ENCODE measurements at regions not wholly inside any gene's neighbourhood (a gene's known extent, or its start where the extent isn't known, plus 50 kb on each side); places are given as distances from the start of the nearest gene placed in this dataset.

DNA sequence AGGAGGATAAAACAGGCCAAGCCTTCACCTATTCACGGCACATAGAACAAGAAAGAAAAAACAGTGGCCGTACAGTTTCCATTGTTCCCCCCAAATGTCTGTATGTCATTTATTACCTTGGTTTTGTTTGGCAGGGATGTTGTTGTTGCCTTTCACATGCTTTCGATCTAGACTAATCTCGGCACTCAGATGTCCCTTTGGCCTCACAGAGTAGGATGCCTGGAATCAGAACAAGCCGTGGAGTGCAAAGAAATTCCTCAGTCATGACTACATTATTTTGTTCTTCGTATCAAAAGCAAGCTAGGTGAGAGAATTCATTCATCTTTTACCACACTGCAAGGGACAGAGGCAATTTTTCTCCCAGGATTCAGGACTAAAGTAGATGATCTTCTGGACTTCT lies 106.9 kb downstream of the SMIM20 start:
- no peak for ATAC-seq

DNA sequence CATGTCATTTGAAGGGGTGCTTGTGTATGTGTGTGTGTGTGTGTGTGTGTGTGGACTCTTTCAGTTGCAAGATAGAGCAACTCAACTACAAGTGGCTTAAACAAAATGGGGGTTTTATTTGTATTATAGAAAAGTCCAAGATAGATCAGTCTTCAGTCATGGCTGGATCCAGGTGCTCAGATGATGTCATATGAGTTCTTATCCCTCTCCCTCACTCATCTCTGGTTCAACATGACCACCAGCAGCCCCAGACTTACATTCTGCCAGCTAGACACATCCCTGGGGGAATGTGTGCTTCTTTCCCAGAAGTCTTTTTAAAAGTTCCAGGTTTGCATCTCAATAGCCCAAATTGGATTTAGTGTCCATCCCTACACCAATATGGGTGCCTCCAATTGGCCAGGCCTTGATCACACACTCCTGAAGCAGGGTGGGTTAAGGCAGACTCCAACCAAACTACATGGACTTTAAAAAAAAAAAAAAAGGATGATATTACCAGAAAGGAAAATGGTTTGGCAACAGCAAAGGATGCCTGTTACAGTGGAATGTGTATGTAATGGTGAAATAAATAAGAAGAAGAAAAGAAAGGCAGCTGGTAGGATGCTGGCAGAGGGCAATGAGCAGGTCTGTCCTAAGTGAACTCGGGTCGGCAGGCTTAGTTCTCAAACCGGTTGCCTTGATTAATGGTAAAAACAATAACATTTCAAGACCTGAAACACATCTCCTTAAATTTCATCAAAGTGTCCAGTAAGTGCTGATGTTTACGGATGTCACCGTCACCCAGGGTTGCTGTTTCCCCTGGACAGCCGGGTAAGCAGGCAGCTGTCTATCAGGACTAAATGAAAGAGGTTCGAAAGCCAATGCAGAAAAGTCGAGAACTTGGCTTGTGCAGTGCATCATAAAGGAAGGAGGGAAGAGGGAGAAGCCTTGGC lies 107.7 kb downstream of the SMIM20 start:
- ATAC-seq: no peak

DNA sequence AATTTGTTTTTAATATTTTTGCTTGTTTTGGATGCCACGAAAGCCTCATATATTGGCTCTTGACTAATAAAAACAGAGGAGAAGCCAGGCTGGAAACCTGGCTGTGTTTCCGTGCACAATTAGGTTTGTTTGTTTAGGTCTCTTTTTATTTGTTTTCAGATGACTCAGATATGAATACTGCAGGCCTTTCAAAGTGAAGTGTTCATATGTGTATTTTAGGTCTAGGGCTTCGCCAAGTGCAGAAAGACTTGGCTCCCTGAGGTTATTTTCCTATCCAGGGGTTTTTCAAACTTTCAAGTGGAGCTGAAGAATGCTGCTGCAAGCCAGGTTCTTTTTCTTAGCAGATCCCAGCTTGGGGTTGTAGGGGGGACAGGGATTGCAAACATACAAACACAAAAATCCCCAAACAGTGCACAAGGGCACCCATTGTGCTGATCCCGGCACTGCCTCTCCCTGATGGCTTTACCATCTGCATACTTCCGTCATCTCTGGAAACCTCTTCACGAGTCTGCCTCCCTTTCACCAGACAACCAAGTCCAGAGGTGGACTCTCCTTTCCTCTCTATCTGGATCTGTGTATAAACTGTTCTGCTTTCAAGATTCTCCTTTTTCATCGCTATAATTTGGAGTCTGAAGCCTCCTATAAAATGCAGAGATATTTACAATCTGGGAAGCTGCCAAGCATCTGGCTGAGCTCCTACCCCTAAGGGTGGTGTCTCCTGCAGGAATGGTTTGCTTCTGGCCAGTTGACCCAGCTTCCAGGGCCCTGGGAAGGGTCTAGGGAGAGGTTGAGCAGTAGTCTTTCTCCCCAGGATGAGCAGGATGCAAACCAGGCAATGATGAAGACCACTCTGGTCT lies 108.6 kb downstream of the SMIM20 start:
- no peak for ATAC-seq

DNA sequence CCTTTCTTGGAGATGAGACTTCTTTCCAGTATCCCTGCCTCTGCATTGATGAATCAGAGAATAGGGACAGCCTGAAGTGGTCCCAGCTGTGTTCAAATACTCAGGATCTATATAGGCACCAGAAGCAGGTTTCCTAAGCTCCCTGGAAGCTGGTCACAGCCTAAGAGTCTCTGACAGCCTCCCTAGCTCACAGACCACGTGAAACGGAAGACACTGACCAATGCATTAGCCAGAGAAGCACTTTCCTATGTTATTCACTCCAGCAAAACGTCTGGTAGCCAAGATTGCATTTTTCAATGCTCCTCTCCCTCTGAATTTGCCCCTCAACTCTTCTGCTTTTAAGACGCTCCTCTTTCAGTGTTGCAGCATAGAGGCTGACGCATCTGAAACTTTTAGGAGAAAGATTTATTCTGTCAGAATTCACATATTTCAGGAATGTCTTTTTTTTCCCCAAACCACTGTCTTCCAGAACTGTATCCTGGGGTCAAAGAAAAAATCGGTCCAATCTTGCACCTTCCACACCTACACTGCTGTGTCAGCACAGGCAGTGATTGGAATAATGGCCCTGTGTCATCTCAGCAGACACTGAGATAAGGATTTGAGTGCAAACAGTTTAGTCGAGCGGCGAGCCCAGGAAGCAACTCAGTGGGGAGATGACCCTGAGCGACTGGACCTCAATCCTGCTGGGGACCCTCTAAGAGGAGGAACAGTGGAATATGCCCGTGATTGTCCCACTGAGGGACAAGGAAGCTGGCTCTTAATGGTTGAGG lies 109.4 kb downstream of the SMIM20 start:
- no peak for ATAC-seq

DNA sequence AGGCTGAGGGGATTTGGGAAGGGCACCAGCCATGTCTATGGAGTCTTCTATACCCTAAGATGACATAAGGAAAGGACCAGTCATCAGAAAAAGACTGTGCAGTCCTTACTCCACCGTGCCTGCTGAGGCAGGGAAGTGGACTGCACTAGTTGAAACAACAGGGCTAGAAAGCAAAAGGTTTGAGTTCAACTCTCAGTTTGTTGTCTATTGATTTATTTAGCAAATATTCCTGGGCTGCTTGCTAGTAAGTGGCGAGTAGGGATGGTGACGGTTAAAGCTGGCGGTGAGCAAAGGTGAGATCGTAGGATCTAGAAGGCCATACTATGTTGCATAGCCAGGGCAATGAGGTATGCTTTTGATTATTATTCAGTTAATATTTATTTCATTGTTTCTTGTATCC lies 110.1 kb downstream of the SMIM20 start:
- ATAC-seq: no peak

DNA sequence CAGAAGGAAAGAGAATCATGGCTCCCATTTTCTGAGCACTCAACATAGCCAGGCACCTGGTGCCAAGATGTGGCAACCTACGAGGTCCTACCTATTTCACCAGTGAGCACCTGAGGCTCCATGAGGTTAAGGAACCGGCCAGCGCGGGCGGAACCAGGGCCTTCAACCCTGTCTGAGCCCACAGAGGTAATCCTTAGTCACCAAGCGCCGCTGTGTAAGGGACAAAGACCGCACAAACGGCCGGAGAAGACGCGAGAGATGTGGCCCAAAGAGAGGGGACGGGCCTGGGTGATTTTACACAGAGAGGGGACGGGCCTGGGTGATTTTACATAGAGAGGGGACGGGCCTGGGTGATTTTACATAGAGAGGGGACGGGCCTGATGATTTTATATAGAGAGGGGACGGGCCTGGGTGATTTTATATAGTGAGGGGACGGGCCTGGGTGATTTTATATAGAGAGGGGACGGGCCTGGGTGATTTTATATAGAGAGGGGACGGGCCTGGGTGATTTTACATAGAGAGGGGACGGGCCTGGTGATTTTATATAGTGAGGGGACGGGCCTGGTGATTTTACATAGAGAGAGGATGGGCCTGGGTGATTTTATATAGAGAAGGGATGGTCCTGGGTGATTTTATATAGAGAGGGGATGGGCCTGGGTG lies 114.2 kb downstream of the SMIM20 start:
- no peak for ATAC-seq

DNA sequence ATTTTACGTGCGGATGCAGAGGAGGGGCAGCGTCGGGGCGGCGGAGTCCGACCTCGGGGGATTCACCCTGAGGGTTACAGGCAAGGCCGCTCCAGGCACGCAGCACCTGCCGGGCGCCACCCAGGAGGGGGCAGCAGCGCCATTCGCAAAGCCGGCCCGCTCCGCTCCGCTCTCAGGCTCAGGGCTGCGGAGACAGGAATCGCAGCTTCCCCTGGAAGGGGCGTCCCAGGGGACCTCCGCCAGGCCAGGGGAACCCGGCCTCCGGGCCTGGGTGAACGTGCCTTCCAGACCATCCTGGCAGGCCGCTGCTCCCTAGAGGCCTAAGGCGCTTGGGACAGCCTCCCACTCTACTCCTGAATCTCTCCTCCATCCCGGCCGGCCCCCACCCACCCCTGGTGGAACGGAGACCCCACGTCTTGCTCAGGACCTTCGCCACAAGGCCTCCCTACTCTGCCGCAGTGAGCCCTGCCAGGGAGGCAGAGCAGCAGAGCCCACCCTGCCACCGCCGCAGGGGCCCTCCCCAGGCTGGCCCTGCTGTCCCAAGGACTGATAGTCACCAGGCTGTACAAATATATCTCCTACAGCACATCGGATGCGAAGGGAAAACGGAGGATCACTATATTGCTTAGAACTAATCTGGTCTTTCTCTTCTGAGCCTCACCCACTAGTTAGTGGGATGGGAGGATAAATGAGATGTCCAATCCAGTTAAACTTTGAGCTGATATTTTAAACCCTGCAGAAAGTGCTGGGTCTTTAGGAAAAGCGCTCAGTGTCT lies 115.0 kb downstream of the SMIM20 start:
- ATAC-seq: peak; percentile 83 to 92

DNA sequence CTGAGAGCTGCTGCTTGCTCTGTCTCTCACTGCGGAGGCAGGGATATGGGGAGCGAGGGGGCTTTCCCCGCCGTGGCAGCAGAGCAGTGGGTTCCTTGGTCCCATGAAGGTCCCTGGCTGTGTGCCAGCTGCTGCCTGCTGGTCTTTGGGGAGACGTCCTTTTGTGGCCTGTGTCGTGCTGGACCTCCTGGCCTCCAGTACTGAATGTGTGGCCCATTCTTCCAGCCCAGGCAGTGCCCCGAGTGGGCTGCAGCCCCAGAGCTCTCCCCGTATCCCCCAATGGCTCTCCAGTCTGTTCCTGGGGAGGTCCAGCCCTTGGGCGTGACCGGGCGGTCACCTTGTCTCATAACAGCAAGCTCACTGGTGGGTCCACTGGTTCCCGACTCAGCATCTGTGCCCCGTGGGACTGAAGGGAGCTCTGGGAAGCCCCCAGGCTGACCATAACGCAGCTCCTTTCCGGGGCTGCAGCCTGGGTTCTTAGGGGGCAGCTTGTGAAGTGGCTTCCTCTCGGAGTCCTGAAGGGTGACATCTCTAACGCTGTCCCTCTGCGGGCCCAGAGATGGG lies 115.6 kb downstream of the SMIM20 start:
- no peak for ATAC-seq

DNA sequence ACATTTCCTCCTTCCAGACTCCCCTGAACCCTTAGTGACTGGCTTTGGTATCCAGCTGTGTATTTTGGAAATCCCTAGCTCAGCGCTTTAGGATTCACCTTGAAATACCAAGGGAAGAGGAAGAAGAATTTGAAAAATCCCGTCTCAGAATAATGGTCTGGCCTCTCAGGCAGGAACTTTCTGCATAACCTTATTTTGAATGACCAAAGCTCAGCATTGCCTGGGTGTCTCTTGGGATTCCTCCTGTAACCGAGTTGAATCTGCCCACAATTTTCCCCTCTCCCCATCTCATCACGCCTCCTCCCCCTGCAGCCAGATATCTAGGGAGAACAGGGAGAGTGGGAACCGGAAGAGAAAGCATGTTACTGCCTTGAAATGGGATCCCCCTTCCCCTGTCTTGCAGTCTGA lies 116.2 kb downstream of the SMIM20 start:
- ATAC-seq: no peak

DNA sequence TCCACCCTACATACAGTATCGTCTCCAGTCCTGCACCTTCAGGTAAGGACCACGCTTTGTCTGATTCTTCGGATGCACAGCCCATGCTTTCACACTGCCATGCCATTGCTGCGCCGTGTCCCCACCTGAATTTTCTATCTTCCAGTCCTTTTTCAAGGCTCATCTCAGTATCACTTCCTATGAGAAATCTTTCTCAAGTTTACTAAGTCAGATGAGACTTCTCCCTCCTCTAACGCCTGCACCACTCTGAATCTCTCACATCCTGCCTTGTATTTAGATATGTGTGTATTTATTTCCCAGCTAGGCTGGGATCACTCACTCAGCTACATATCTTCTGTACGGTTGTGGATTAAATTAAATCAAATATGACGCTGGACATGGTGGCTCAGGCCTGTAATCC lies 116.8 kb downstream of the SMIM20 start:
- no peak for ATAC-seq

DNA sequence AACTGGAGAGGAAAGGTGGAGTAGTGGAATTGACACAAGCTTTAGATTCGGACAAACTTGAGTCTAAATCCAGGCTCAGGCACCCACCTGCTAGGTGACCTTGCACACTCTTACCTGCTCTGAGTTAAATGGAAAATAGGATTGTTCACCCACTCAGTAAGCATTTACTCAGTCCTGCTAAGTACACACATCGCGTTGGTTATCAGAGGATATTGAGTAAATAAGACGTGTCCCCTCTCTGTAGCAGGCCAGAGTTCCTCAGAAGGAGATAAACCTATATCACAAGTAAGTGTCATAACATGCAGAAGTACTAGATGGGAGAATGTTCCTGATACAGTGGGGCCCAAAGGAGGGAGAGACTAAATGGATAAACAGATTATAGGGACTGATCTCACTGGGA lies 117.7 kb downstream of the SMIM20 start:
- no peak for ATAC-seq

DNA sequence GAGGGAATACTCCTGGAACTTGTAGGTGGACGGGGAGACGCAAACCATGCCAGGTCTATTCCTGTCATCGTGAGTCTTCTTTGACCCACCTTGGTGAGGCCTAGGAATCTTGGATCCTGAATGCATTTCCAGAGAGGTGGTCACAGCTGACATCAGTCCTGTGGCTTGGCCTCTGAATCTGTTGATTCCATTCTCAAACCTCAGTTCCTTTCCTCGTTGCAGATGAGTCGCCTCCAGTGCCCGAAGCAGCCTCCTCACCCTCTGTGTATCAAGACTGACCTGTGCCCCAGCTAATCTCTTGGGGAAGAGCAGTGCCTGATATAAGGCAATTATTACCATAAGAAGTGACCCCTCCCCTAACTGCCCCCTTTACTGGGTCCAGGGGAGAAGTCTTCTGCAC lies 118.1 kb downstream of the SMIM20 start:
- no peak for ATAC-seq

DNA sequence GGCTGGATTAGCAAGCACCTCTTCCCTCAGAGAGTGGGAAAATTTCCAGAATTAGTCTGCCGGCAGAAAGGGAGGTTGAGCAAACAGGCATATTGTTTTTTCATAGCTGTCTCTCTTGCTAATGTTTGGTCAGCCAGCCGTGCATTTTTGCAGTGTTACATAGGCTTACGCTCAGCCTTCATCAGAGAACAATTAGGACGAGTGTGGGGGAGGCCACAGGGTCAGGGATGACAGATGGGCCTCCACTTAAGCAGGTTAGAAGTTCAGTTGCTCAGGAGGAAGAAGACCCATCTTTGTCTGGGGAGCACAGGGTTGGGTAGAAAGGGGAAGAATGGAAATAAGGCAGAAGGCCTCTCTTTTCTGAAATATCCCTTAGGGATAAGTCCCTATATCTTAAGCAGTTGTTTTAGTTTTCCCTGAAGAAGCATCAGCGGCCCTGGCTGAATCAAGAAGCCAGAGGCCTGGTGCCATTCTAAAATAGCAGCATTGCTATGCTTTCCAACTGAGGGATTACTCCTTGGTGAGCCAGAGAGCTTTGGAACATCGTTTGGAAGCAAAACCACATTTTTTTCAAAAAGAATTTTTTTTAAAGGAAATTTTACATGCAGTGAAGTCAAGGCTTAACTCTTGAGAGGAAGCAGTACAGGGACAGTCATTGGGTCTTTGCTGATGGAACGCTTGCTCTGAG lies 118.8 kb downstream of the SMIM20 start:
- ATAC-seq: no peak

DNA sequence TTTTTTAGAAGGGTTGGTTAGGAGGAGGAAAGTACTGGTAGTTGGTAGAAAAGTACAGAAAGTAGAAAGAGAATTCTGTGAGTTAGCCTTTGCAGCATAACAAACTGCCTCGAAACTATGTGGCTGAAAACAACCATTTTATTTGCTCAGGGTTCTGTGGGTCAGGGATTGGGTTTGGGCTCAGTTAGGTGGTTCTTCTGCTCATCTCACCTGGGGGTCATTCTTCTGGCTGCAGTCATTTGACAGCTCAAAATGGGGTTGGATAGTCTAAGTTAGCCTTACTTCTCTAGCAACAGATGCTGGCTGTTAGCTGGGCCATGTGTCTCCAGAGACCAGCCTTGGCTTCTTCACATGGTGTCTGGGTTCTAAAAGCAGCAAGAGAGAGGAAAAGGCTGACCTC lies 119.4 kb downstream of the SMIM20 start:
- no peak for ATAC-seq

DNA sequence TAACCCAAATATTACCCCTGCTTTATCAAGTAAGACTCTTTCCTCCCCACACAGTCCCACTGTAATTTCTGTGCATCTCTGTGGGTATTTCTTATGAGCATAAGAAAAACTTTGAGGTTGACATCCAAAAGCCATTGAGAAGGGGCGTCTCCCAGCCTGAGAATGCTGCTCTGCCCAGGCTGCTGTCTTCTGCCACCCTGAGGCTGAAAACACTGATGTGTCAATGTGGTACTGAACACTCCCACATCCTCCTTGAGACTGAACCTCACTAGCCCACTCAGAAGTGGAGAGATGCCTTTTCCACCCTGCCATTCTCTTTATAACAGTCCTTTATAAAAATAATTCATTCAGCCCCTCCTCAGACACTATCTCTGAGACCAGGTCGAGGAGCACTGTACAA lies 120.8 kb downstream of the SMIM20 start:
- peak; percentile 25 to 73 for ATAC-seq

DNA sequence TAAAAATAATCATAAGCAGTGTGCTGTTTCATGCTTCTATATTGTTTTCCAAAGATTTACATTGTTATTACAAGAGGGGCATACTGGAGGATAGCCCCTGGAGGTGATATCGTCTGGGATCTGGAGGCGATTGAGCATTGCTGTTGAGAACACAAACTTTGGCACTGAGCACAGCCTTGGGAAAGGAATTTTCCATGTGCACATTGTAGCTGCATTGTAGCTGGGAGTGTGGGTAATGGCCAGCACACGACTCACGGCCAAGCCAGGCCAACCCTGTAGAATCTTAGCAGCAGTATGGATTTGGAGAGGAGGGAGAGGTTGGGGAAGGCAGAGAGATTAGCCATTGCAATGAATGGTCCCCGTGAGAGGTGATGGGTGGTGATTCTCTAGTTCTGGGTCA lies 121.9 kb downstream of the SMIM20 start:
- ATAC-seq: no peak

DNA sequence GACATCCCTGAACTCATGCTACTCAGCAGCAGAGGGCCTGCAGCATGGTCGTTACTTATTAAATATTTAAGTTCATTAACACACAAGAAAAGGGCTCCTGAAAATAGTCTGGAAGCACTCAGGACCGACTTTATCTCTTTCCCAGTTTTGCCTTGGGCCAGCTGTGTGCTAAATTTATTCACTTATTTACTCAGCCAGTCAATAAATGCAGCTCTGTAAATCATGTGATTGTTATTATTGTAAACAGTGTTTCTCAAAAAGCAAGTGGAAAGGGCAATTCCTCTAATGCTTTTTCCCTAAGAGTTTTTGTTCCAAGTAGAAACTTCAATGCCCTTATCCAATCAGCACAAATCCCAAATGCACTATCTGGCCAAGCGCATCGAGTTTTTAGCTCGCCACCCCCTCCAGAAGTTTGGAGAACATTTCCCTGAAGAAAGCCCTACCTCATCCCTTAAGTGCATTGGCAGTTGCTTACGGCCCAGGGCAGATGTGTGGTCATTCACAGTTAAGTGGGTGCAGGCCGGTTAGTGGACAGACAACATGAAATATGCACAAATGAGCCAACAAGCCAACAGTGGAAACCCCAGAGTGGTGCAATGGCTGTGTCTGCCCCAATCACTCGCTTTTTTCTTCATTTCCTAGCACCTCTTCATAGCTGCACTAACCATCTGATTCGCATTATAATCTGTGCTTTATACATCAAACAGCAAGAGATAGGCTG lies 125.8 kb downstream of the SMIM20 start:
- ATAC-seq: no peak

DNA sequence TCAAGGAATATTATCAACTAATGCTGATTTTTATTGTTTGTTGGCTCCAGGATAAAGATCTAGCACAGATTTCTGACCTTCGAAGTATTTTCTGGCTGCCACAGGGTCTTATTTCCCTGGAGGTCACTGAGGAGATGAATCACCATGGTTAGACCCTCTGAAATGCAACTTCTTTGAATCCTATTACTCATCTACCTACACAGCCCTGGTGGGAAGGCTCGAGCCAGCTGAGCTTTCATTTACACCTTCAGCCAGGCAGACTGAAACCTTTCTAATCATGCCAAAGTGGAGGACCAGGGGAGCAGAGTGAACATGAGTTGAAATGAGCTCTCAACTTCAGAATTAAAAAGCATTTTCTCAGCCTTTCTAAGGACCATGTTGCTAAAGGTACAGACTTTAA lies 130.5 kb downstream of the SMIM20 start:
- peak in 1 of 2 donors; percentile 28 for ATAC-seq

DNA sequence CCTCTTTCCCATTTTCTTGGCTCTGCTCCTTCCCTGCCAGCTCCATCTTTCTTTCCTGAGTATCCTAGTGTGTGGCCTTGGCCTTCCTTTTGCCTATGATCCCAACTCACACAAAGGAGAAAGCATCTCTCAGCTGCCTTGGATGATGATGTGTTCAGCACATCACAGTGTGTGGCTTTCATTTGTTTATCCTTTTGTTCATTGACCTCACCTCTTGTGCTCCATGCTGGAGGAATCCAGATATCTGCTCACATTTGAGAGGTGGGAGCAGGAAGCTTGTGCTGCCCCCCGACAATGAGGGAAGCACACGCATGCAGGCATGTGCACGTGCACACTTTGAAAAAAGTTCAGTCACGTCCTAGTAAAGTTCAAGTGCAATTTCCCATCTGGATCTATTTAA lies 131.0 kb downstream of the SMIM20 start:
- no peak for ATAC-seq

DNA sequence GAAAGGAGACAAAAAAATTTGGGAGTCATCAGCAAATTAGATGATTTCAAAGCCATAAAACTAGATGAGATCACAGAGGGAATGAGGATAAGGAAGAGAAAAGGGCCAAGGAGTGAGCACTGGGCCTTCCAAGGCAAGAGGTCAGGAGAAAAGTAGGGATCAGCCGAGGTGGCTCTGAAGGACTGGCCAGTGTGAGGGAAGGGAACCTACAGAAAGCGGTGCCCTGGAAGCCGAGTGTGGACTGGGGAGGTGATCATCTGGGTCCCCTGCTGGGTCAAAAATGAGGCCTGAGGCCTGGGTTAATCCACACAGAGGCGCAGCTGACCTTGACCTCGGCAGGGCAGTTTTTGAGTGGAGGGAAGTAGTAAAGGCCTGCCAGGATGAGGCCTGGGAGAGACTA lies 133.8 kb downstream of the SMIM20 start:
- ATAC-seq: no peak
